ENCODE measurements at regions not wholly inside any gene's neighbourhood (a gene's known extent, or its start where the extent isn't known, plus 50 kb on each side); places are given as distances from the start of the nearest gene placed in this dataset.

GRCh38 chr21:14736162-14736561 is 190.0 kb upstream of the SAMSN1 start:
- DNase-seq = no peak
- intact Hi-C loops (cut with DNase I) = no loop called here
- H3K4me3 ChIP-seq = no peak overlapping the region
- no peaks in the 10 kb centered on the region for H3K9me3 ChIP-seq
- H3K36me3 ChIP-seq = no peaks in the 10 kb centered on the region
- WGBS, 2 donors = 69 to 76% methylated on average over 2 of the region's 2 CpGs
- no peak overlapping the region for H3K27ac ChIP-seq
- TF ChIP-seq CTCF (IDR thresholded peaks at IDR 0.05) = no peak
- no peak for TF ChIP-seq POLR2A (IDR thresholded peaks at IDR 0.05)
- H3K4me1 ChIP-seq = no peaks in the 10 kb centered on the region
- no peaks in the 10 kb centered on the region for H3K27me3 ChIP-seq

- no peak for TF ChIP-seq CTCF (IDR thresholded peaks at IDR 0.05)
- no peak for TF ChIP-seq POLR2A (IDR thresholded peaks at IDR 0.05)
- DNase-seq = no peak
- WGBS, 2 donors = 68 to 78% methylated on average over 2 of the region's 2 CpGs
- no peaks in the 10 kb centered on the region for H3K36me3 ChIP-seq
- no peaks in the 10 kb centered on the region for H3K27me3 ChIP-seq
- H3K4me3 ChIP-seq = no peak overlapping the region
- intact Hi-C loops (cut with DNase I) = no loop called here
- H3K9me3 ChIP-seq = no peaks in the 10 kb centered on the region
- no peak overlapping the region for H3K27ac ChIP-seq
- no peaks in the 10 kb centered on the region for H3K4me1 ChIP-seq
These were observed 188.7 kb upstream of the SAMSN1 start for GRCh38 chr21:14734833-14735232.

- no peaks in the 10 kb centered on the region for H3K27me3 ChIP-seq
- no peak overlapping the region for H3K4me3 ChIP-seq
- TF ChIP-seq CTCF (IDR thresholded peaks at IDR 0.05) (no peak), POLR2A (IDR thresholded peaks at IDR 0.05) (no peak)
- H3K9me3 ChIP-seq = no peaks in the 10 kb centered on the region
- no peak for DNase-seq
- no peak overlapping the region for H3K27ac ChIP-seq
- no peaks in the 10 kb centered on the region for H3K36me3 ChIP-seq
- 69 to 70% methylated on average over 3 of the region's 3 CpGs for WGBS, 2 donors
- no peaks in the 10 kb centered on the region for H3K4me1 ChIP-seq
- intact Hi-C loops (cut with DNase I) = no loop called here
These were observed 188.1 kb upstream of the SAMSN1 start for GRCh38 chr21:14734191-14734590.

- intact Hi-C loops (cut with DNase I) = no loop called here
- WGBS, 2 donors = 93 to 94% methylated on average over 4 of the region's 4 CpGs
- H3K4me3 ChIP-seq = no peak overlapping the region
- no peaks in the 10 kb centered on the region for H3K9me3 ChIP-seq
- H3K27ac ChIP-seq = no peak overlapping the region
- no peaks in the 10 kb centered on the region for H3K4me1 ChIP-seq
- TF ChIP-seq POLR2A (IDR thresholded peaks at IDR 0.05) = no peak
- TF ChIP-seq CTCF (IDR thresholded peaks at IDR 0.05) = no peak
- H3K36me3 ChIP-seq = no peaks in the 10 kb centered on the region
- no peaks in the 10 kb centered on the region for H3K27me3 ChIP-seq
- DNase-seq = no peak
These were observed 179.1 kb upstream of the SAMSN1 start for GRCh38 chr21:14725219-14725618.

GRCh38 chr21:14722841-14723483 is 176.8 kb upstream of the SAMSN1 start:
- 58 to 71% methylated on average over 6 of the region's 6 CpGs for WGBS, 2 donors
- no peak for DNase-seq
- Histone ChIP-seq H3K4me3 (no peak overlapping the region), H3K27ac (no peak overlapping the region), H3K9me3 (no peaks in the 10 kb centered on the region), H3K27me3 (no peaks in the 10 kb centered on the region), H3K36me3 (no peaks in the 10 kb centered on the region), H3K4me1 (no peaks in the 10 kb centered on the region)
- intact Hi-C loops (cut with DNase I) = no loop called here
- no peak for TF ChIP-seq POLR2A (IDR thresholded peaks at IDR 0.05)
- no peak for TF ChIP-seq CTCF (IDR thresholded peaks at IDR 0.05)
